SH-SY5Y (cell line): ENCODE measurements at regions not wholly inside any gene's neighbourhood (a gene's known extent, or its start where the extent isn't known, plus 50 kb on each side); places are given as distances from the start of the nearest gene placed in this dataset.

Experiments used
- GATA2 ChIP-seq: IDR thresholded peaks from 2 replicates; pipeline ENCODE4 v1.6.1; 2011; ENCODE audit warnings: mild to moderate bottlenecking, low read depth, low read length
- GATA3 ChIP-seq: IDR thresholded peaks from 2 replicates; pipeline ENCODE4 v1.6.1; 2011; ENCODE audit warnings: low read depth, mild to moderate bottlenecking, low read length, moderate library complexity

DNA sequence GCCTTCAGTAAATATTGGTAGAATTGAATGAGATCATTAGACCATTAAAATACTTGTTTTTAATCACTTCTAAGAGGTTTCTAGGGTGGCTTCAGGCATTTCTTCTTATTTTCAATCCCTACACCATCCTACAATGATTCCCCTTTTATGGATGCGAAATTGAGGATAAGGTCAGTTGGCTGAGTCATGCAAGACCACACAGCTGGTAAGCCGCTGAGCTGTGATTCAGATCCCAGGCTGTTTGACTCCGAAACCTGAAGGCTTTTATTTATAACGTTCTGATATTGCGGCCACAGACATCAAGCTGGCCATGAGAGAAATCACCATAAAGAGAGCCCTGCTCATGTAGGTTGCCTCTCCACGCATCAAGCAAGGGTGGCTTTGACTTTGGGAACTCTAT lies 133.4 kb downstream of the VAPA start:
- TF ChIP-seq GATA2 (no peak), GATA3 (no peak)
